Medulla oblongata (tissue), 1 donor: ENCODE measurements at regions not wholly inside any gene's neighbourhood (a gene's known extent, or its start where the extent isn't known, plus 50 kb on each side); places are given as distances from the start of the nearest gene placed in this dataset.

Experiments
- DNase-seq: peaks from one replicate; pipeline ENCODE4 v3.0.0-alpha.2; 2015; ENCODE audit errors: extremely low spot score

DNA sequence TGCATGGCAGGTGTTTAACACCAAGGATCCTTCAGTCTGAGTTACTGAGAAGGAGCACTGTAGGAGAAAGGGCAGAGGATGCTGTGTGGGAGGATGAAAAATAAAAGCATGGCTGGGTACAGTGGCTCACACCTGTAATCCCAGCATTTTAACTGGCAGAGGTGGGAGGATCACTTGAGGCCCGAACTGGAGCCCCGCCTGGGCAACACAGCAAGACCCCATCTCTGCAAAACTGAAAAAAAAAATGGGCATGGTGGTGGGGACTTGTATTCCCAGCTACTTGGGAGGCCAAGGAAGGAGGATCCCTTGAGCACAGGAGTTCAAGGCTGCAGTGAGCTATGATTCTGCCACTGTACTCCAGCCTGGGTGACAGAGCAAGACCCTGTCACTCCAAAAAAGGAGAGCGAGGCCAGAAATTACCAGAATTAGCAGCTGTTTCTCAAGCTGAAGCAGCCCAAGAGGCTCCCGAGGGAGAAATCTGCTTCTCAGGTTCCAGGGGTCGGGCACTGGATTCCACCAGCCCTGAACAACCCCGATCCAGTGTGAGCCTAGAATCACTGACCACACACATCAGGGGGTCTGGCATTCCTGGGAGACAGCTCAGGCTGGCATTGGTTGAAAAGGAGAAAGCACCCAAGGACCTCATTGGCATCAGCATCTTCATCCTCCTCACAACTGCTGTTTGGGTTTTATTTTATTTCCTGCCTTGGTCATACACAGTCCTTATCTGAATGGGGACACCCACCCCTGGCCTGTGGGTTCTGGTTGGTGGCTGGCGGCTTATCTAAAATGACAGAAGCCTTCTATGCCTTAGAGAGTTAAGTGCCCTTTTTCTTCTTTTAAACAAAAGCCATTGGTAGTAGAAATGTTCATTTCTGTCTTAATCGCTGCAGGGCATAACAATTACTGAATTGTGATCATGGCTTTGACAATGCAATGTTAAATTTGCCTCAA lies 66.3 kb upstream of the TRIM2 start:
- DNase-seq, result no peak

DNA sequence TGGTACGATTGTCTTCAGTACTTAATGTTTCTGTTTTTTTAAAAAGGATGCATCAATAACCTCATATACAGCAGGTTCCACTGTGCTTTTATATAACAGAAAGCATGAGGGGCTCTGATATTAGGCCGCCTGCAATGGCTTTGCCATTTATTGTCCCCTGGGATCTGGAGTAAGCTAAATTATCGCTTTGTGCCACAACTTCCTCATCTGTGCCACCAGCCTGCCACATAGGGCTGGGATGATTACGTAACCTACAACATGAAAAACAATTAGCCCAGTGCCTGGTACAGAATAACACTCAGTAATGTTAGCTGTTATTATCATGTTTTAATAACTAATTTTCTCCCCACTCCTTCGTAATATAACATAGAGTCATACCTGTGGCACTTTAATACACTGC lies 65.5 kb upstream of the TRIM2 start:
- DNase-seq, result peak; percentile 88

DNA sequence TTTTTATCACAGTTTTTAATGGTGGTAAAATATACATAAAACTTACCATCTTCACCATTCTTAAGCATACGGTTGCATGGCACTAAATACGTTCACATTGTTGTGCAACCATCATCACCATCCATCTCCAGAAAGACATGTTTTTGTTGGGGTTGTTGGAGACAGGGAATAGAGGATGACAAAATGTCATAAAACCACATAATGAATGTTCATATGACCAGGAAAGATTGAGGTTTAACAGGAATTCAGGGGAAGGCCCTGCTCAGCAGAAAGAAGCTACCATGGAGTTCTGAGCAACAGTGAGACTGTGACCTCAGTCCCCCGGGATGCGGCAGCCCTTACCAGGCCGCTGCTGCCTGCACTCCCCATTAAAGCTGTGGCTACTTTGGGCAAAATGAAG lies 63.9 kb upstream of the TRIM2 start:
- no peak for DNase-seq

DNA sequence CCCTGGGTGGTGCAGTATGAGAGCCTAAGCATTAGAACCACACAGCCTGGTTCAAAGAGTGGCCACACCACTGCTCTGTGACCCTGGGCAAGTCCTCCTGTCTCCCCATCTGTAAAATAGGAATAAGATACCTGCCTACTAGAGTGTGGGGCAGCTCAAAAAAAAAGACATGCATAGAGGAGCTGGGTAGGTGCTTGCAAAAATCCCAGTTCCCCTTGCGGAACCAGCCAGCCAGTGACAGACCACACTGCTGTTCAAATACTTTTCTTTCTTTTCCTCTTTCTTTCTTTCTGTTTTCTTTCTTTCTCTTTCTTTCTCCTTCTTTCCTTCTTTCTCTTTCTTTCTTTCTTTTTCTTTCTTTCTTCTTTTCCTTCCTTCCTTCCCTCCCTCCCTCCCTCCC lies 63.0 kb upstream of the TRIM2 start:
- DNase-seq, result no peak

DNA sequence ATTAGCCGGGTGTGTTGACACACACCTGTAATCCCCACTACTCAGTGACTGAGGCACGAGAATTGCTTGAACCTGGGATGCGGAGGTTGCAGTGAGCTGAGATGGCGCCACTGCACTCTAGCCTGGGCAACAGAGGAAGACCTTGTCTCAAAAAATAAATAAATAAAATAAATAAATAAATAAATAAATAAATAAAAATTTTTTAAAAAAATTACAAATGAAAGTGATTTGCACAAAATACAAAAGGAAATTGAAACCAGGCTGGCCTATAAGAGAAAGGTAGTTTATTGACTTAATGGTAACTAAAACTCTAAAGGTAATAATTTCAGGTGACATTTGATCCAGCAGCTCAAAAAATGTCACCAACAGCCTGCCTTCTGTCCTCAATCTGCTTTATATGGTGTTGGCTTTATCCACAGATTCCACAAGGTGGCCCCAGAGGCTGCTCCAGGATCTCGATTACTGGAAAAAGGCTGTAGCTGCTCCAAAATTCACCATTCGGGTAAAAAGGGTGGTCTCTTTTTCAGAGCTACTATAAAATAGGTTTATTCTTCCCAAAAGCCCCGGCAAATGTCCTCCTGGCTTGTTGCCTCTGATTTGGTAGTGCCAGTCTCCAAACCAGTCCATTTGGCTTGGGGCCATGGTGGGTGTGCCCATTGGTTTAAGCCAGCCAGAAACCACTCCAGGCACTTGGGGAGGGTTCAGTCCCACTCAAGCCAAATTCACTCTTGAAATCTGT lies 61.4 kb upstream of the TRIM2 start:
- peak; percentile 93 for DNase-seq

DNA sequence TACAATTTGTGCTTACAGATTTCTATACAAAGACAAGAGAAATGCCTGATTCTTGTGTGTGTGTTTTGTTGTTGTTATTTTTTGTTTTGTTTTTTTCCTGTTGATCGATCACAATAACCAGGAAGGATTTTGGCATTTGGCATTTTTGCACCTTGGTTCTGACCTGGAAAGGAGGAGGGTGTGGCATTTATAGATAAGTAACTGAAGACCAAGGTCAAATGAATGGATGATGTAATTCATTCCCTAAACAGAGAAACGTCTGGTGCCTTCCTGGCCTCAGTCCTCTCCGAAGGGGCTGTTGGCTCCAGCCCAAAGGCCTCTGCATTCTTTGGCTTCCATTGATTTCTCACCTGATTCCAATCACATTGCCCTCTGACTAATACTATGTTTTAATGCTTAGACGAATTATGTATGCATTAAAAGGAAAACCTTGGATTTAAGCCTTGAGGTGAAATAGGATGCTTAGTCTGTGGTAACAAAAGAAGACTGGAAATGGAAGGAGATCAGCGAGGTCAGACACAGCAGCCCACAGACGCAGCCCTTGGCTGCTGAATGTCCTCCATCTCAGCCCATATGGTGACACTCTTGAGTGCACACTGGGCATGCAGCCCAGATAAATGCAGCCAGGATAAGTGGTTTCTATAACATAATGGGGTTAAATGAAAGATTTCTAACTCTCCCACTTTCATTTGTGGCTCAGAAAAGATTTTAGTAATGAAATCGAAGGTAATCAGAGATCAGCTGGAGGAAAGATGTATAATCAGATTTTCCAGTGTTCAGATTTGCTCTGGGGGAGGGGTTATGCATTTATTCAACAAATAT lies 60.5 kb upstream of the TRIM2 start:
- DNase-seq, result no peak

DNA sequence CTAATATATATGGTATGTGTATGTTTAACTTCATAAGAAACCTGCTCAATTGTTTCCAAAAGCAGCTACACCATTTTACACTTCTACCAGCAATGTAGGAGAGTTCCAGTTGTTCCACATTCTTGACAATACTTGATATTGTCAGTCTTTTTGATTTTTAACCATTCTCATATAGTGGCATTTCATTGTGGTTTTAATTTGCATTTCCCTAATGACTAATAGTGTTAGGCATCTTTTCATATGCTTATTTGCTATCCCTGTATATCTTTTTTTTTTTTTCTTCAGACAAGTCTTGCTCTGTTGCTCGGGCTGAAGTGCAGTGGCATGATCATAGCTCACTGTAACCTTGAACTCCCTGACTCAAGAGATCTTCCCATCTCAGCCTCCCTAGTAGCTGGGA lies 58.2 kb upstream of the TRIM2 start:
- no peak for DNase-seq

DNA sequence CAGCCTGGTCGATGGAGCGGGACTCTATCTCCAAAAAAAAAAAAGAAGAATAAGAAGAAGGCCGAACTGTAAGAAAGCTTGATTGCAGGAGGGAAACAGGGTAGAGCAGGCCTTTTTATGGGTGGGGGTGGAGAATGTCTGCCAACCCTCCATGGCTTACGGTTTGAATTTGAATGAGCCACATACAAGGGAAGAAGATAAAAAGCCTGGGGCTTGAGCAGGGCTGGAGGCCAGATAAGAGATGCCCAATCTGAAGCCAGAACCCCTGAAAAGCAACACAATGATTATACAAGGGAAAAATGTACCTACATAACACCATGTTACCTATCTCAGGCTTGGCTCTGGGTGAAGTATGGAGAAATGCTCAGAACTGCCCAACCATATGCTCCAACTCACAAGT lies 57.3 kb upstream of the TRIM2 start:
- DNase-seq, result no peak

DNA sequence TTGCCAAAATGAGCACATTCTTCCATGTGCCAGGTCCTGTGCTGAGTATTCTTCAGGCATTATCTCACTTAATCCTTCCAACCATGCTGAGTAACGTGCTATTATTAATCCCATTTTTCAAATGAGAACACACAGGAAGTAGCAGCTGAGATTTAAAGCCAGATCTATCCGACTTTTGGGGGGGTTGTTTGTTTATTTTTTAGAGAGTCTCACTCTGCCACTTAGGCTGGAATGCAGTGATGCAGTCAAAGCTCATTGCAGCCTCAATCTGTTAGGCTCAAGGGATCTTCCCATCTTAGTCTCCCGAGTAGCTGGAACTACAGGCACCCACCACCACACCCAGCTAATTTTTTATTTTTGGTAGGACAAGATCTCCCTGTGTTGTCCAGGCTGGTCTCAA lies 55.5 kb upstream of the TRIM2 start:
- no peak for DNase-seq

DNA sequence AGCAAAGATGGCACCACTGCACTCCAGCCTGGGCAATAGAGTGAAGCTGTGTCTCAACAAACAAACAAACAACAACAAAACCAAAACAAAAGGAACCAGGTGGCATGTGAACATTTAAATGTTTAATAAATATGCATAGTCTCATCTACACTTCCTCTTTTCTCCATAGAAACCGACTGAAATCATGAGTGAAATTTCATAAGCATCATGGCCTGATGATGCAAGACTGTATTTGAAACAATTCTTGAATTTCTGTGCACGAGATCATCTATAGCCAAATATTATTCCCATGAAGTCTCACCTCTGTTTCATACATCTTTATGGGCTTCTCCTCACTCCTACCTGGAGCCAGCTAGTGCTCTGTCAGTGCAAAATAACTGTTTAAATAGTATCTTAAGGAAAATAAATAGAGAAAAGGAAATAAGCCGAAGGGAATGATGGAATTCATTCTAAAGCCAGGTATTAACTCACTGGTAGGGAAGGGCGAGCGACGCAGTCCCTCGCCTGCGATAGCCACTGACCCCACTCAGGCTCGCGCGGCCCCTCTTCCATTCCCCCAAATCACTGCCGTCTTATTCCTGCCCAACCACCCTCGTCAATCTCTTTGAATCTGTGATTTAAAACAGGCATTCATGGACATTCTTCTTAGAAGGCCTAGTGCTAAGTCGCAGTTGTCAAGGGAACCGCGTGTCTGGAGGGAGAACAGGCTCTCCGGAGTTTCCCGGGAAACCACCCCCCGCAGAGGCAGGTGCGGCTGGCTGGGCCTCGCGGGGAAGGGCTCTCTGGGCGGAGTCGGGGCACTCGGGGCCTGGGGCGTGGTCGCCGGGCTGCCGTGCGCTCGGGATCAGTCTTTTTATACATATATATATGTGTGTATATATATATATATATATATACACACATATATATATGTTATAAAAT lies 52.4 kb upstream of the TRIM2 start:
- peak; percentile 77 for DNase-seq

DNA sequence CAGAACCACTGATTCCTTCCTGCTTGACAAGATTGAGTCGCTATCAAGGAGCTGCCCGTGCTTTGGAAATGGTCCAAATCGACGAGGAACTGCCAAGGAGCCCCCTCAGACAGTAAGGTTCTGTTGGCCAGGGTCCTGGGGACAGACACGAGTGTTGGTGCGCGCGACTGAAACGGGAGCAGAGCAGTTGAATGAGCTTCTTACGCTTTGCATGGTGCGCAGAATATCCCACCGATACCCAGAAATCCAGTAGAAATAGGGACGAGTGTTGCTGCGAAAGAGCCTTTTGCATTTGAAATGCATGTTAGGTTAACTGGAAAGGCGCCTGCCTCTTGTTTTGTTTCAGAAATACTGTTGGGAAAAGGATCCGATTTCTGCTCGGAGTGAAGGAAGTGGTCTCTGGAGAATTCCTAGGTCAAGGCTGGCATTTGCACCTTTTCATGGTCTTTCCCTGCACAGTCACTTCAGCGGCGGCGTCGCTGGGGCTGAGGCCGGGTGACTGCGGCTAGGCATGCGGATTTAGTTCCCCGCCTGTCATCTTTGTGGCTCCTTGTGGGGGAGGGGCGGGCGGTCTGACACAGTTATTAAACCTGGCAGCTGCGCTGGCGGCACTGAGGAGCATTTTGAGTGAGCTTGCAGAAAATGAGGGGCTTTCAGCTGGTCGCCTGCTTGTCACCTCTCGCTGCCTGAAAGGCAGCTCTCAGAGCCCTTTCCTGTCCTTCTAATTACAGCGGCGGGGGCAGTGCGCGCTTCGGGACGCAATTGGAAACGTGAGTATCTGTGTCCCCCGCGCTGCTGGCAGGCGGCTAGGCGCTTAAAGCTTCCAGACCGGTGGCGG lies 51.5 kb upstream of the TRIM2 start:
- no peak for DNase-seq

DNA sequence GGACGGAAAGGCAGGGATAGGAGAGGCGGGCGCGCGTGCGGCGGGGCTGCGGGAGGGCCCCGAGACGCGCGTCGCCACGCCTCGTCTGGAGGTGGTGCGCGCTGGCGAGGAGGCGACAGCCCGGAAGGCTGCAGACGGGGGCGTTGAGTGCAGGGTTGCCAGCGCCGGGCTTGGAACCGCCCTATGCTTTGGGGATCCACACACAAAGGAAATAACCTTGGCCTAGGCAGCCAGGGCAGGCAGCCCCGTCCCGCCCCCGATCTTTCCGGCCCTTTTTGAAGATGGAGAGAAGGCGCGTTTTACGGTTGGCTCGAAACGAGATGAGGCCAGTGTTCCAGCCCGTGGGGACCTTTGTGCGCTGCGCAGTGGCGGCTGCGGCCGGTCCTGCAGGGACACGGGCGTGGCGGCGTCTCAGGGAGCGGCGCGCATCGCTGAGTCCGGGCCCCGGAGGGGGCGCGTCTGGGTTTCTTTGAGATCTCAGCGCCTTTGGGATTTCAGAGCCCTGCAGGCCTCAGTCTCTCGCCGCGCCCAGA lies 50.8 kb upstream of the TRIM2 start:
- peak; percentile 56 for DNase-seq

DNA sequence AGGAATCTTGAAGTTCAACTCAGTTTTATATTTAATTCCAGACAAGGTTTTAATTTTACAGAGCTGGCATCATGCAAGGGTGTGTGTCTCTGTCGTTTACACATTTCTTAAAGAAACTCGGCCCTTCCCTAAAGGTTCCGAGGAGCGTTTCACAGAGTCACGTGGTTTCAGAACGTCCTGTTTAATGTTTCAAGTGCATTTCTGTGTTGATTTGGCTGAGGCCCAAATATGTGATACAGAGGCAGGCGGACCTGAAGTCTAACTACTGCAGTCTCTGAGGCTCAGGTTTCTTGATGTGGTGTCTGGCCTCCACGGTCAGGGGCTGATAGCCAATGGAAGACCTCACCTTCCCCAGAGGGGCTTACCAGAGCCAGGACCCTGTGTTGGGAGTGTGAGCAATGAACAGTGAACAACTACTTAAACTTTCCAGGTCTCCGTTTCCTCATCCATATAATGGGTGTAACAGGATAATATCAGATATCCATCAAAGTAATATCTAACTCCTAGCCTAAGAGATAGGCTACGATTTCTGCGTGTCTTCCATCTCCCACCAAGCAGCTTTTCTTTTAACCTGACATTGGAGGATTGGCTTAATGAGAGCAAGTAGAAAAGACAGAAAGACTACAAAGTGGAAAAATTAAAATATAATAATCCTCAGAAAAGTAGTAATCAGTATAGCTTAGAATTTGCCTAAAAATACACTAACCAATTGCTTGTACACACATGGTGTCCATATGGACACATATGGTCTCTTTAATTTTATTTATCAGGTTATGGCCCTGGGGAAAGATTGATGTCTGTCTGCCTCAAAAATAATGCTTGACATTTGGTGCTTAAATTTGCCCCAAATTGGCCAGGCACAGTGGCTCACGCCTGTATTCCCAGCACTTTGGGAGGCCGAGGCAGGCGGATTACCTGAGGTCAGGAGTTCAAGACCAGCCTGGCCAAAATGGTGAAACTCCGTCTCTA lies 50.0 kb upstream of the TRIM2 start:
- no peak for DNase-seq
